ENCODE measurements at regions not wholly inside any gene's neighbourhood (a gene's known extent, or its start where the extent isn't known, plus 50 kb on each side); places are given as distances from the start of the nearest gene placed in this dataset.

DNA sequence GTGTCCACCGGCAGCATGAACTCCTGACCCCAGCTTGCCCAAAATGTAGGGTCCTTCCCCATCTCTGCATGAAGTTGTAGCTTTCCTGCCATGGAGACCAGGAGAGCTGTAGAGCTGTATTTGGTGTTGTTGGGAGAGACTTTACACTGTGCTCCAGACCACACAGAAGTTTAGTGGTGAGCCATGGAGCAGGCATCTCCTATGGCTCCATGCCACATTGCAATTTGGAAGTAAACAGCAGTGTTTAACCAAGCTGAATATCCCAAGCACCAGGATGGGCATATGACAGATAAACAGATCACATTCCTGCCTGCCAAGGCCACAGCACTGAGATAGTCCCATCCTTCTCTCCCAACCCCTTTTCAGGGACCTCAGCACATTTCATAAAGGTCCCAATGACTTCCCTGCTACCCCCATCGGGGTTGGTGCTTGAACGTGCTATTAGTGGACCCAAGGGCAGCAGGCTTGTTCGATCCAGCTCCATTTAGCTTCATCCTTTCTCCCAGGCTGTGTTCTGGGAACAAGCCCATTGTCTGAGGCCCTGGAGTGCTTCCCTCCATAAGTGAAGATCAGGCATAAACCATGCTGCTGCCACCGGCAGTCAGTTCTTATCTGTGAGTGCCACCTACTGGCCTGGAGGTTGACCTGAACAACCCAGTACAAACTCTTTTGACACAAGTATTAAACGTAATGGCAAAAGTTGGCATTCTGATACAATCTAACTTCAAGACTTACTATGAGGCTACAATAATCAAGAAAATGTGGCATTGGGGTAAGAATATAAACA, 172.3 kb upstream of the ATXN7L3B start:
- peak; percentile 66 for TF ChIP-seq CTCF (IDR thresholded peaks at IDR 0.05)
- H3K27me3 Mint-ChIP-seq (ENCODE audit: unreplicated experiment), result peaks cover 20% of the 10 kb centered on the region
- no peaks in the 10 kb centered on the region for H3K36me3 Mint-ChIP-seq (ENCODE audit: unreplicated experiment)
- H3K9me3 Mint-ChIP-seq (ENCODE audit: unreplicated experiment), result no peaks in the 10 kb centered on the region
- DNase-seq (ENCODE audit: extremely low spot score, unreplicated experiment), result no peak
- H3K27ac Mint-ChIP-seq (ENCODE audit: unreplicated experiment), result no peak overlapping the region
- H3K4me3 Mint-ChIP-seq (ENCODE audit: unreplicated experiment), result no peak overlapping the region
- peaks cover 2% of the 10 kb centered on the region for H3K4me1 Mint-ChIP-seq (ENCODE audit: unreplicated experiment)

- no peak overlapping the region for H3K27ac Mint-ChIP-seq (ENCODE audit: unreplicated experiment)
- no peaks in the 10 kb centered on the region for H3K4me1 Mint-ChIP-seq (ENCODE audit: unreplicated experiment)
- no peaks in the 10 kb centered on the region for H3K9me3 Mint-ChIP-seq (ENCODE audit: unreplicated experiment)
- TF ChIP-seq CTCF (IDR thresholded peaks at IDR 0.05), result no peak
- DNase-seq (ENCODE audit: extremely low spot score, unreplicated experiment), result no peak
- H3K27me3 Mint-ChIP-seq (ENCODE audit: unreplicated experiment), result peaks cover 22% of the 10 kb centered on the region
- H3K36me3 Mint-ChIP-seq (ENCODE audit: unreplicated experiment), result no peaks in the 10 kb centered on the region
- no peak overlapping the region for H3K4me3 Mint-ChIP-seq (ENCODE audit: unreplicated experiment)
Observed at GRCh38 chr12:74370608-74371216, 166.9 kb upstream of the ATXN7L3B start.

DNA sequence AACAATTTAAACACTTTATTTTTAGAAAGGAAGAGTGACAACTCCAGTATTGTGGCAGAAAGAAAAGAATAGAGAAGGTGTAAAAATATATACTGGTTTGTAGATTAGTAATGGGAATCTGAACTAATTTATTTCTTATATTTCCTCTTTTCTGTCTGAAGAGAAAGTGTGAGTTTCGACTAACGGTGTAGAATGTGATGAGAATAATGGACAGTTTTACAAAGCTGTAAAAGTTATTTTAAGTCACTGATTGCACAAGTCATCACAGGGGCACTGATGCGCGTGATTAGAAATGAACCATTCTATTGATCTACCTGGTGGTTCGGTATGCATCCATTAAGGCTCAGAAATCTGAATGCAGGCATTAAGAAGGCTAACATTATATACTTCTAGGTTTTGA, 158.5 kb upstream of the ATXN7L3B start:
- no peak for TF ChIP-seq CTCF (IDR thresholded peaks at IDR 0.05)
- no peaks in the 10 kb centered on the region for H3K9me3 Mint-ChIP-seq (ENCODE audit: unreplicated experiment)

DNA sequence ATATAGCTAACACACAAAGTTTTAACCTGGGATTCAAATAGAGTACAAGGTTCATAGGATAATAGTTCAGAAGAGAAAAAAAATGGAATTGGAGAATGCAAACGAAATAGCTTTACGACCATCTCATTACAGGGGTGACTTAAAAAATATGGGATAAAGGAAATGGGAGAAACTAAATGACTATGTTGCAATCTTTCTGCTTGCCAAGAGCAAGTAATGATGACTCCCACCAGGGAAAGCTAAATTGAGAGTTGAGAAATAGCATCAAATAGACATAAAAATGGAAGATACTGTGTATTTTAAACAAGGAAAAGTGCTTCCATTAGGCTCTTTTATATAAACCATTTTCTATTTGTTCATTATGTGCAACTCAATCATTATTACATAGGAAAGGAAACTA, 155.7 kb upstream of the ATXN7L3B start:
- H3K4me3 Mint-ChIP-seq (ENCODE audit: unreplicated experiment), result no peak overlapping the region
- no peak for TF ChIP-seq CTCF (IDR thresholded peaks at IDR 0.05)
- no peak overlapping the region for H3K27ac Mint-ChIP-seq (ENCODE audit: unreplicated experiment)
- H3K9me3 Mint-ChIP-seq (ENCODE audit: unreplicated experiment), result no peaks in the 10 kb centered on the region
- no peaks in the 10 kb centered on the region for H3K4me1 Mint-ChIP-seq (ENCODE audit: unreplicated experiment)
- H3K27me3 Mint-ChIP-seq (ENCODE audit: unreplicated experiment), result no peaks in the 10 kb centered on the region
- H3K36me3 Mint-ChIP-seq (ENCODE audit: unreplicated experiment), result no peaks in the 10 kb centered on the region
- DNase-seq (ENCODE audit: extremely low spot score, unreplicated experiment), result no peak

More for the DNA sequence above, 158.5 kb upstream of the ATXN7L3B start:
- H3K27me3 Mint-ChIP-seq (ENCODE audit: unreplicated experiment), result peaks cover 5% of the 10 kb centered on the region
- no peak for DNase-seq (ENCODE audit: extremely low spot score, unreplicated experiment)
- no peak overlapping the region for H3K4me3 Mint-ChIP-seq (ENCODE audit: unreplicated experiment)
- no peaks in the 10 kb centered on the region for H3K36me3 Mint-ChIP-seq (ENCODE audit: unreplicated experiment)
- no peaks in the 10 kb centered on the region for H3K4me1 Mint-ChIP-seq (ENCODE audit: unreplicated experiment)
- no peak overlapping the region for H3K27ac Mint-ChIP-seq (ENCODE audit: unreplicated experiment)

- Mint-ChIP-seq H3K4me1 (ENCODE audit: unreplicated experiment) (no peaks in the 10 kb centered on the region), H3K36me3 (ENCODE audit: unreplicated experiment) (no peaks in the 10 kb centered on the region), H3K4me3 (ENCODE audit: unreplicated experiment) (no peak overlapping the region), H3K27me3 (ENCODE audit: unreplicated experiment) (no peaks in the 10 kb centered on the region), H3K27ac (ENCODE audit: unreplicated experiment) (no peak overlapping the region), H3K9me3 (ENCODE audit: unreplicated experiment) (peaks cover 3% of the 10 kb centered on the region)
- no peak for DNase-seq (ENCODE audit: extremely low spot score, unreplicated experiment)
- TF ChIP-seq CTCF (IDR thresholded peaks at IDR 0.05), result no peak
Observed at GRCh38 chr12:74382983-74383382, 154.7 kb upstream of the ATXN7L3B start.
